ENCODE measurements at regions not wholly inside any gene's neighbourhood (a gene's known extent, or its start where the extent isn't known, plus 50 kb on each side); places are given as distances from the start of the nearest gene placed in this dataset.

GRCh38 chr16:26709175-26709574, 357.6 kb upstream of the C16orf82 start:
- no peak overlapping the region for H3K4me3 ChIP-seq (replicated peaks in 1 of 3)
- no peaks in the 10 kb centered on the region for H3K36me3 ChIP-seq
- 76 to 79% methylated on average over 6 of the region's 6 CpGs for WGBS, 2 donors
- H3K9me3 ChIP-seq, result no peaks in the 10 kb centered on the region
- no peaks in the 10 kb centered on the region for H3K27me3 ChIP-seq
- H3K27ac ChIP-seq, result no peak overlapping the region
- TF ChIP-seq CTCF (IDR thresholded peaks at IDR 0.05) (no peak), POLR2A (IDR thresholded peaks at IDR 0.05) (no peak)
- DNase-seq, result no peak
- intact Hi-C loops (cut with DNase I), result no loop called here
- no peaks in the 10 kb centered on the region for H3K4me1 ChIP-seq

- Histone ChIP-seq H3K9me3 (no peaks in the 10 kb centered on the region), H3K4me1 (no peaks in the 10 kb centered on the region), H3K27ac (no peak overlapping the region), H3K36me3 (no peaks in the 10 kb centered on the region), H3K27me3 (no peaks in the 10 kb centered on the region), H3K4me3 (replicated peaks in 1 of 3) (no peak overlapping the region)
- TF ChIP-seq POLR2A (IDR thresholded peaks at IDR 0.05), result no peak
- TF ChIP-seq CTCF (IDR thresholded peaks at IDR 0.05), result no peak
- no peak for DNase-seq
- WGBS, 2 donors, result 84 to 89% methylated on average over 2 of the region's 2 CpGs
- intact Hi-C loops (cut with DNase I), result no loop called here
Observed at GRCh38 chr16:26709754-26710153, 357.0 kb upstream of the C16orf82 start.

GRCh38 chr16:26710450-26710849, 356.3 kb upstream of the C16orf82 start:
- no peak overlapping the region for H3K4me3 ChIP-seq (replicated peaks in 1 of 3)
- no peaks in the 10 kb centered on the region for H3K36me3 ChIP-seq
- H3K27me3 ChIP-seq, result no peaks in the 10 kb centered on the region
- H3K4me1 ChIP-seq, result no peaks in the 10 kb centered on the region
- DNase-seq, result no peak
- TF ChIP-seq CTCF (IDR thresholded peaks at IDR 0.05) (no peak), POLR2A (IDR thresholded peaks at IDR 0.05) (no peak)
- 18 to 28% methylated on average over 4 of the region's 4 CpGs for WGBS, 2 donors
- no peaks in the 10 kb centered on the region for H3K9me3 ChIP-seq
- intact Hi-C loops (cut with DNase I), result no loop called here
- H3K27ac ChIP-seq, result no peak overlapping the region

GRCh38 chr16:26712876-26713275, 353.9 kb upstream of the C16orf82 start:
- no peak for DNase-seq
- 80 to 87% methylated on average over 6 of the region's 6 CpGs for WGBS, 2 donors
- Histone ChIP-seq H3K4me3 (replicated peaks in 1 of 3) (no peak overlapping the region), H3K4me1 (no peaks in the 10 kb centered on the region), H3K27ac (no peak overlapping the region), H3K27me3 (no peaks in the 10 kb centered on the region), H3K36me3 (no peaks in the 10 kb centered on the region), H3K9me3 (no peaks in the 10 kb centered on the region)
- intact Hi-C loops (cut with DNase I), result no loop called here
- TF ChIP-seq POLR2A (IDR thresholded peaks at IDR 0.05) (no peak), CTCF (IDR thresholded peaks at IDR 0.05) (no peak)

- H3K36me3 ChIP-seq, result no peaks in the 10 kb centered on the region
- WGBS, 2 donors, result 83 to 98% methylated on average over 1 of the region's 1 CpG
- TF ChIP-seq CTCF (IDR thresholded peaks at IDR 0.05) (no peak), POLR2A (IDR thresholded peaks at IDR 0.05) (no peak)
- H3K4me1 ChIP-seq, result no peaks in the 10 kb centered on the region
- no peaks in the 10 kb centered on the region for H3K9me3 ChIP-seq
- H3K27me3 ChIP-seq, result no peaks in the 10 kb centered on the region
- DNase-seq, result no peak
- H3K27ac ChIP-seq, result no peak overlapping the region
- no peak overlapping the region for H3K4me3 ChIP-seq (replicated peaks in 1 of 3)
- intact Hi-C loops (cut with DNase I), result no loop called here
Observed at GRCh38 chr16:26715969-26716368, 350.8 kb upstream of the C16orf82 start.
